GM21447 (cell line): ENCODE measurements at regions not wholly inside any gene's neighbourhood (a gene's known extent, or its start where the extent isn't known, plus 50 kb on each side); places are given as distances from the start of the nearest gene placed in this dataset.
"Not testable (repeated sequence)": the region's sequence is repeated elsewhere in the genome, so short reads cannot be mapped to it uniquely, and the experiment has no call there.

Source experiments
- ATAC-seq: cut with Tn5 transposase; IDR thresholded peaks from one replicate; pipeline ENCODE4 v1.9.1; 2021; ENCODE audit not compliant: unreplicated experiment

GRCh38 chr1:113292603-113293255 lies 97.6 kb upstream of the MAGI3 start:
- no peak for ATAC-seq

GRCh38 chr1:113293256-113293626 lies 97.1 kb upstream of the MAGI3 start:
- ATAC-seq, result no peak

DNA sequence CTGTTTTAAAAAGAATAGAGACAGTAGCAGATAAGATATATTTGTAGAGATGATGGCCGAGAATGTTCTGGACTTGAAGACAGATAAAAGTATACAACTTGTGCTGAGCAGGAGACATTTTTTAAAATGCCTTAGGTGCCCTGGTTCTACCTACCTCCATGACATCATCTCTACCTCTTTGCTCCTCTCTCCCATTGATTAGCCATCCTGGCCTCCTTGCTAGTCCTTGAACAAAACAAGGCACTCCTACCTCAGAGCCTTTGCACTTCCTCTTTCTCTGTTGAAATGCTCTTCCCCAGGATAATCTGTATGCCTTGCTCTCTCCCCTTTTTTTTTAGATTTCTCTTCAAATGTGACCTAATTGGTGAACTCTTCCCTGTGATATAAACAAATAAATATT lies 92.6 kb upstream of the MAGI3 start:
- ATAC-seq, result no peak

DNA sequence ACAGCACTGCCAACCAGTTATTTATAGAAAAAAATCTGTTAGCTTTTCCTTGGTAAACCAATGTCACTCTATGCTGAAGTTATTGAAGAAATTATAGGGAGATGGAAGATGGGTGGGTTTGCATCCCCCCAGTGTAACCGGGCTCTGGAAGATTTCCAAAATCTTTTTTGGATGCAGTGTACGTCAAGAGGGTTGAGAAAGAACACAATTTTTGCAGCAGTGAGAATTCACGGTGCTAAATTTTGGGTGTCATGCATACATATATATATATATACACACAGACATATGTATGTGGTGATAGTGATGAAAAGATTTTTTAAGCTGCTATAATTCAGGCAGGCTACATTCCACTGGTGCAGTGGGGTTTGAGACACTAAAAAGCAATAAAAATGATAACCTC lies 91.4 kb upstream of the MAGI3 start:
- ATAC-seq, result no peak

DNA sequence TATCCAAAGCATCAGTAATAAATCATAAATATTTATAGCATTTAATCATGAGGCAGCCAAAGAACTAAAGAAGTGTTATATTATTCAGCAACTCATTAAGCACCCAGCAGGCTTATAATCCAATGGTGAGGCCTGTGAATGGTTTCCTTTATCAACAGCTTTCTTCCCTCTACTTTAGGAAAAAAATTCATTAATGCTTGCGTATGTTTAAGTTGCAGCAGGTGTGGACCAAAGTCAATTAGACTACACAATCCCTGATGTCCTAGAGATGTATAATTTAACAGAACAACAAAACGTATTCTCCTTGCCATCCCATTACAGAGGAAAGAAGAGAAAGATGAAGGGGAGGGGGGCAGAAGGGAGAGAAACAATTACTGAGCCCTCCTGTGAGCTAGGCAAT lies 87.7 kb upstream of the MAGI3 start:
- ATAC-seq, result no peak

DNA sequence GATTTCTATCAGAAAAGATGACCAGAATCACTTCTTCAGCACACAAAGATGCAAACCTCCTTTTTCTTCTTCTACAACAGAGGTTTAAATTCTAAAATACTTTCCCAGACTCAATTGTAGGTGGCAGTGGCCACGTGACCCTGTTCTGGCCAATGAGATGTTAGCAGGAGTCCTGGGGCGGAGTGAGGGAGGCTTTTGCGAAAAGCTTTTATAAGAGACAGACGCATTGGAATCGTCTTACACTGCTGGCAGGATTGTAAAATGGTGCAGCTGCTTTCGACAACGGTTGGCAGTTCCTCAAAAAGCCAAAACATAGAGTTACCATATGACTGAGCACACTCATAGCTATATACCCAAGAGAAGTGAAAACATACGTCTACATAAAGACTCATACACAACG lies 87.0 kb upstream of the MAGI3 start:
- ATAC-seq, result no peak

DNA sequence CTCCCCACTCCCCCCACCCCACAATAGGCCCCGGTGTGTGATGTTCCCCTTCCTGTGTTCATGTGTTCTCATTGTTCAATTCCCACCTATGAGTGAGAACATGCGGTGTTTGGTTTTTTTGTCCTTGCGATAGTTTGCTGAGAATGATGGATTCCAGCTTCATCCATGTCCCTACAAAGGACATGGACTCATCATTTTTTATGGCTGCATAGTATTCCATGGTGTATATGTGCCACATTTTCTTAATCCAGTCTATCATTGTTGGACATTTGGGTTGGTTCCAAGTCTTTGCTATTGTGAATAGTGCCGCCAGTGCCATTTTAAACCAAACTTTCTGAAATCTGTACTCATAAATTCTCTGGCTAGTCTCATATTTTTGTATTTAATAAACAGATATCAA lies 85.3 kb upstream of the MAGI3 start:
- ATAC-seq, result not testable (repeated sequence)

DNA sequence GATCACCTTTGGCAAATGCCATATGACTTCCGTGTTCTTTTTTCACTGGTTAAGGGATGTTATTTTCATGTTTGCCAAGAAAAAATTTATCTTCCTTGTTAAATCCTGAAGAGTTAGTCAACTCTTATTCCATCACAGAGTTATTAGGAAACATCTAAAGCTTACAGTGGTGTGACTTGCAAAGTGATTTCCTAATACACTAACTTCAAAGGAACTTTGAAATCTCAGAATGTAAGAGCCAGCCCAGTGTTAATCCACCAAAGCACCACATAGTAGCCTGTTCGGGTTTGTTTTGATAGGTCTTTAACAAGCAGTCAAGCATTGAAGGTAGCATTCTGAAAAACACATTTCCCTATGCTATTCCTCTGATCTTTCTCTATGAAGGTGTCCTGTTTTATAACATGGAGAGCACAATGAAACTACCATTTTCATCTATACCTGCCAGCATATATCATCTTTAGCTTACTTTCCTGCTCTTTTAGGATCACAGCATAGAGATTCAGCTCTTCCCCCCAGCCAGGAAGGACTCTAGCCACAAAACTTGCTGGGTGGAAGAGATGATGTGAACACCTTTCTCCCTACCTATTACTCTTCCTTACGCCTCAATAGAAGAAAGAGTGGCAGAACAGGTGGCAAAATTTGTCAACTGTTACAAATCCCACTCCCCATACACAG lies 82.4 kb upstream of the MAGI3 start:
- ATAC-seq, result no peak

- not testable (repeated sequence) for ATAC-seq
Measured at GRCh38 chr1:113312651-113313050, 77.7 kb upstream of the MAGI3 start.

DNA sequence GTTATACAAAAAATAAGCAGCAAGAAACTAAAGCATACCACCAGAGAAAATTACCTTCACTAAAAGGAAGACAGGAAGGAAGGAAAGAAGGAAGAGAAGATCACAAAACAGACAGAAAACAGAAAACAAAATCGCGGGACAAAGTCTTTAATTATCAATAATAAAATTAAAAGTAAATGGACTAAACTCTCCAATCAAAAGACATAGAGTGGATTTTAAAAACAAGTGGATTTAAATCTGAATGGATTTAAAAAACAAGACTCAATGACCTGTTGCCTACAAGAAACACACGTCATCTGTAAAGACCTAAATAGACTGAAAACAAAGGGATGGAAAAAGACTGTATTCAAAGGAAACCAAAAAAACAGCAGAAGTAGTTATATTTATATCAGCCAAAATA lies 75.7 kb upstream of the MAGI3 start:
- no peak for ATAC-seq

GRCh38 chr1:113320272-113320671 lies 70.0 kb upstream of the MAGI3 start:
- ATAC-seq, result no peak

DNA sequence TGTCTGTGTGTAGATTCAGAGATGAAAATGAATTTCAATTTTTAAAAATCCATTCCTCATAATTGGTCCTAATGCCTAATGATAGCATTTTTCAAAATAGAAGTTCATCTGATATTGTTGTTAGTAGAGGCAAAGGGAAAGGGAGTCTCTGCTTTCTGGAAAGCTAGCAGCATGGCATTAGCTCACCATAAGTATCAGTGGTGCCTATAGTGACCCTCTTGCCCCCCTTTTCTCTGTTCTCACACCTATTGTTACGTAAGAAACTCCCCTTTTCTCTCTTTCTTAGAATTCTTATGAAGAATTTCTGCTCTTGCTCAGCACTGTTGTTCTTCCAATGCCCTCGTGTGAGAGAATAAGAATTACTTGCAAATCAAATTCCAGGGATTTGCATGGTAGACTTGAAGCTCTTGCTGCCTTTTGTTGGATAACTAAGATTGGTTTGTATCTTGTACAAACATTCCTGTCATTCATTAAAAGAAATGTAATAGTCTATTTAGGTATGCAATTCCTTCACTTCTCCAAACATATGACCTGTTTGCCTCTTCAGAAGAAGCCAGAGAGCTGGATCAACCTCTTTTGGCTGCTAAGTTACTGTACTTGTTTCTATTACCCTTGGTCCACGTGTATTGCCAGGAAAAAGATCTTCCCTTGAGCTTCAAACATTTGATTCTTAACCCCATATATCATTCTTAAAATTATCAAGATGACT lies 69.2 kb upstream of the MAGI3 start:
- no peak for ATAC-seq

- ATAC-seq, result no peak
Measured at GRCh38 chr1:113321771-113322387, 68.4 kb upstream of the MAGI3 start.

GRCh38 chr1:113322439-113322838 lies 67.9 kb upstream of the MAGI3 start:
- ATAC-seq, result no peak

- ATAC-seq, result no peak
Measured at GRCh38 chr1:113325022-113325421, 65.3 kb upstream of the MAGI3 start.

DNA sequence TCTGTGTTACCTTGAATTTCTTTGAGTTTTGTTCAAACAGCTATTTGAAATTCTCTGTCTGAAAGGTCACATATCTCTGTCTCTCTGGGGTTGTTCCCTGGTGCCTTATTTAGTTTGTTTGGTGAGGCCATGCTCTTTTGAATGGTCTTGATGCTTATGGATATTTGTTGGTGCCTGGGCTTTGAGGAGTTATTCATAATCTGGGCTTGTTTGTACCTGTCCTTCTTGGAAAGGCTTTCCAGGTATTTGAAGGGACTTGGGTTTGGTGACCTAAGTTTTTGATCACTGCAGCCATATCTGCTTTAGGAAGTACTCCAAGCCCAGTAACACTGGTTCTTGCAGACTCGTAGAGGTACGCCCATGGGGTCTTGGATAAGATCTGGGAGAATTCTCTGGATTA lies 63.3 kb upstream of the MAGI3 start:
- no peak for ATAC-seq

GRCh38 chr1:113333056-113333455 lies 57.3 kb upstream of the MAGI3 start:
- ATAC-seq, result no peak

- no peak for ATAC-seq
Measured at GRCh38 chr1:113340038-113340437, 50.3 kb upstream of the MAGI3 start.
